ENCODE measurements at regions not wholly inside any gene's neighbourhood (a gene's known extent, or its start where the extent isn't known, plus 50 kb on each side); places are given as distances from the start of the nearest gene placed in this dataset.

DNA sequence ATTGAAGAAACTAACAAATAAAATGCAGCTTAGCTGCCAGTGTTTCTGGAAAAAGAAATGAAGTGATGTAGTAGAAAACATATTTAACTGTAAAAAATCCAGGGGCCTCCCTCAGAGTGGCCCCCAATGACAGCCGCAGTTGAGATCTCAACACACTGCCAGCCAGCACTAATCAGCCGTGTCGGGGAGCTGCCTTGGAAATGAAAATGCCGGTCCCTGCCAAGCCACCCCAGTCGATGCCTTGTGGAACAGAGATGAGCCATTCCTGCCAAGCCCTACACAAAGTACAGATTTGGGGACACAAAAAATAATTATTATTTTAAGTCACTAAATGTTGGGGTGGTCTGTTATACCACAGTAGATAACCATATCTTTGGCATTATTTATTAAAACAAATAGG lies 1342.4 kb downstream of the EFNB2 start:
- no peak for TF ChIP-seq CTCF (IDR thresholded peaks at IDR 0.05)

- no peak for TF ChIP-seq CTCF (IDR thresholded peaks at IDR 0.05)
Observed at GRCh38 chr13:105184201-105184600, 1351.3 kb downstream of the EFNB2 start.

DNA sequence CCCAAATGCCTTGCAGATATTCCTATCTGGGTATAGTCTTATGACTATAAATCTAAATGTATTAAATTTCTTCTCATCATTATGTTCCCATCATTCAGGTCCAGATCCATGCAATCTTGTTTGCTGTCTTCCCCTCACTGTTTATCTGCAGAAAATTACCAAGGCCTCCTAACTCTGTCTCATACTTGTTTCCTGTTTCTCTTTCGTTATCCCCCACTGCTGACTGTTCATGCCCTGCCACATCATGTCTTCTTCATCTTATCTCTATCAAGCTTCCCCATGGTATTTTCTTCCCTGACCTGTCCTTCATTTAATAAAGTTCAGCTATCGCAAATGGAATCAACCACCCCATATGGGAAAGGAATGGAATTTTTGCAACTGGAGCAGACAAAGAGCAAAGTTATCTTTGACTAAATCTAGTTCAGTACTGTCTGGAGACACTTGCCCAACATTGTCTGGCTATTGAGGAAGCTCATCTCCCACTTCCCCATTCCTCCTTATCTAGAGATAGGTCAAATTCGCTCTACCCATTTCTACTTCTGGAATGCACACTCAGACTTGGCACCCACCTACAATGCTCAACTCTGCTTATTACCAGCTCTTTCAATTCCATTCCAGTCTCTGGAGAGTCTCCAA lies 1358.1 kb downstream of the EFNB2 start:
- TF ChIP-seq CTCF (IDR thresholded peaks at IDR 0.05) = no peak

DNA sequence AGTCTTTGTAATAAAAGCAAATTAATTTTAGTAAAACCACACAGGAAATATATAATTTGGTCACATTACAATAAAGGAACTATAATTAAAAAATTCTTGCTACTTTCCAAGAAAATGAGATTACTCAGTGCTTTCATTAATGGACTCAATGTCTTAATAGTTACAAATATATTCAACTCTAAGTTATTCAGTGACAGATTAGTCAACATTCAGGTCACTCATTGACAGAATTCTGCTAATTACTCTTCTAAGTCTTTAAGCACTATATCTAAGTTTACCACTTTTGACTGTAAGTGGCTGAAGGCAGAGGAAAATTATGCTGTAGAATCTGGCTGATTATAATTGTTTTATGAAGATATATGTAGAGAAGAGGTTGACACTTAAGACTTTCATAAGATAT lies 1365.0 kb downstream of the EFNB2 start:
- TF ChIP-seq CTCF (IDR thresholded peaks at IDR 0.05) = no peak

- no peak for TF ChIP-seq CTCF (IDR thresholded peaks at IDR 0.05)
Observed at GRCh38 chr13:105168295-105168694, 1367.2 kb downstream of the EFNB2 start.

DNA sequence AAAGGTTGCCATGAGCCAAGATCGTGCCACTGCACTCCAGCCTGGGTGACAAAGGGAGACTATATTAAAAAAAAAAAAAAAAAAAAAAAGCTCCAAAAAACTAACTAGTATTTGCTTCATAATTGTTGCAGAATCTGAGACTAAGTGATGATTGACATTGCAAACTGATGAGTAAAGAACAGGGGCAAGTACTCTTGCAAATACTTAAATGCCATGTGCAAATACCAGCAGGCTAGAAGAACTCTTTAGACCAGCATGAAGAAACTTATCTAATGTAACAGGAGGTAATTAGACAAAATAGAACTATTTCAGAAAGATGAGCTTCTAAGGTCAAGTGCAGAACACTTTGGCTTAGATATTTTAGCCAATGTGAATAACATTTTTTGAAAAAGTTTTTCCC lies 1368.1 kb downstream of the EFNB2 start:
- no peak for TF ChIP-seq CTCF (IDR thresholded peaks at IDR 0.05)

DNA sequence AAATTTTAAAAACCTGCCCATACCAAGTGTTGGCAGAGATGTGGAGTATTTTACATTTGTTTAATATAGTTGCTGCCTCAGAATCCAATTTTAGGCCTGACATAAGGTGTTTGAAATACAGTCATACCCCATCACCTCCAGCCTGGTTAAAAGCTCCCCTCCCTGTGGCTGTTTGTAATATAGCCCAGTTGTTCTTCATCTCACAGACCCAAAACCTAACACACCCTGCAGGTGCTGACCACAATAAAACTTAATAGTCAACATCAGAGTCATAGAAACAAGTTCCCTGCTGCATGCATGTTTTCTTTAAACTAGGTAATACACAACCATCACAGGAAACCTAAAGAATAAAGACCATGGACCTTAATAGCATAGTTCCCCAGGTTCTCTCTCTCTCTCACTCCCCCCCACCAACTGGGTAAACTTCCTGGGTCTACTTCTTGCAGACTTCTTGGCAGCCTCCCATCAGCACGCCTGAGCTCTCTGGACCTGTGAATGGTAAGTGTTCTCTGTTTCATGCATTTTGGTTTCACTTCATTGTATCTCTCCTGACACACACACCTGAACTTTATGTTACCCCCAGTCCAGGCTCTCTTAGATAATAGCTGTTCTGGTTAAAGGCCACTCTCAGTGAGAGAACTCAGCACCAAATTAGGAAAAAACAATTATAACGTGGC lies 1369.9 kb downstream of the EFNB2 start:
- TF ChIP-seq CTCF (IDR thresholded peaks at IDR 0.05) = no peak
